Panc1 (cell line): ENCODE measurements at regions not wholly inside any gene's neighbourhood (a gene's known extent, or its start where the extent isn't known, plus 50 kb on each side); places are given as distances from the start of the nearest gene placed in this dataset.
"Not testable (repeated sequence)": the region's sequence is repeated elsewhere in the genome, so short reads cannot be mapped to it uniquely, and the experiment has no call there.

Experiments
- ATAC-seq: fragments of 200-7000 bp; cut with Tn5 transposase; 2 replicates; pipeline ENCODE4 v1.9.1; 2020; ENCODE audit warnings: mild to moderate bottlenecking, moderate library complexity
- BruUV-seq: library from RNA; stranded (reverse); fragments of 400-500 nt; replicated peaks from 2 replicates; lab custom pipeline; 2021; lab: Mats Ljungman, UMichigan
- CTCF ChIA-PET: fragments of 300-600 bp; sonication (Branson Sonifier 250); formaldehyde crosslinking; loops from one replicate; lab custom pipeline; 2022; ENCODE audit warnings: antibody characterized with exemption; lab: Charles Lee
- POLR2A ChIA-PET: fragments of 300-600 bp; sonication (Branson Sonifier 250); formaldehyde crosslinking; loops from one replicate; lab custom pipeline; 2022; ENCODE audit warnings: antibody characterized with exemption; lab: Charles Lee
- DNase-seq: peaks from one replicate; pipeline ENCODE4 v3.0.0-alpha.2; 2010; ENCODE audit warnings: low read depth, low spot score
- H3K27ac ChIP-seq: 2 replicates; pipeline ENCODE4 v1.5.1; 2011; ENCODE audit warnings: mild to moderate bottlenecking, low read length, inconsistent platforms
- H3K27me3 ChIP-seq: fragments of 200-500 bp; sonication (Bioruptor generic); 2 replicates; pipeline ENCODE4 v1.6.0; 2014; ENCODE audit warnings: low read length, inconsistent platforms; ENCODE audit not compliant: control insufficient read depth, insufficient read depth
- H3K36me3 ChIP-seq: fragments of 200-500 bp; sonication (Bioruptor generic); 2 replicates; pipeline ENCODE4 v1.5.1; 2014; ENCODE audit warnings: inconsistent platforms, mild to moderate bottlenecking, low read length, moderate library complexity; ENCODE audit not compliant: control insufficient read depth, insufficient read depth
- H3K4me1 ChIP-seq: 2 replicates; pipeline ENCODE4 v1.5.1; 2011; ENCODE audit warnings: inconsistent platforms, mild to moderate bottlenecking, low read length, moderate library complexity; ENCODE audit not compliant: control insufficient read depth, insufficient read depth
- H3K4me3 ChIP-seq, 2 experiments: 2 replicates each; pipeline ENCODE4 v1.5.1; 2011 to 2012; ENCODE audit warnings: low read depth in 2 of 2, low read length in 2 of 2, mild to moderate bottlenecking in 2 of 2, inconsistent platforms in 1 of 2, moderate library complexity in 1 of 2
- H3K9me3 ChIP-seq: fragments of 200-500 bp; sonication (Bioruptor generic); 2 replicates; pipeline ENCODE4 v1.5.1; 2014; ENCODE audit warnings: low read depth, mild to moderate bottlenecking, inconsistent platforms, low read length, moderate library complexity; ENCODE audit not compliant: control insufficient read depth, insufficient read depth
- CTCF ChIP-seq: fragments of 450-650 bp; IDR thresholded peaks from 2 replicates; pipeline ENCODE4 v1.5.1; 2017; ENCODE audit warnings: mild to moderate bottlenecking
- POLR2AphosphoS5 ChIP-seq: IDR thresholded peaks from 2 replicates; pipeline ENCODE4 v1.6.1; 2012; ENCODE audit warnings: mild to moderate bottlenecking, low read depth, low read length, moderate library complexity
- SIN3A ChIP-seq: IDR thresholded peaks from 2 replicates; pipeline ENCODE4 v1.6.1; 2012; ENCODE audit warnings: low read depth, mild to moderate bottlenecking, low read length, moderate library complexity, borderline replicate concordance; ENCODE audit not compliant: insufficient read depth
- TCF7L2 ChIP-seq: IDR thresholded peaks from 2 replicates; pipeline ENCODE4 v1.6.1; 2011; ENCODE audit warnings: mild to moderate bottlenecking, low read depth, low read length, inconsistent platforms
- in situ Hi-C: cut with HindIII; loops from 2 replicates; pipeline ENCODE4 v1.10.0; 2016; ENCODE audit warnings: low sequenced_read_pairs, low pct_unique_long_range_greater_than_20kb
- intact Hi-C: fragments of 100-400 bp; cut with micrococcal nuclease; formaldehyde crosslinking; loops from one replicate; pipeline ENCODE4 v1.10.0; 2022; ENCODE audit not compliant: unreplicated experiment
- TF ChIP-seq, protein P1 (sequence below), 2 experiments: IDR thresholded peaks; 2 replicates each; pipeline ENCODE4 v1.6.1; 2011 to 2012; ENCODE audit warnings: low read depth in 2 of 2, control low read depth in 1 of 2, low read length in 1 of 2, mild to moderate bottlenecking in 1 of 2, moderate library complexity in 1 of 2; ENCODE audit not compliant: insufficient read depth in 1 of 2

- Histone ChIP-seq H3K4me1 (no peaks in the 10 kb centered on the region), H3K27me3 (no peaks in the 10 kb centered on the region), H3K27ac (no peak overlapping the region), H3K9me3 (peaks cover 19% of the 10 kb centered on the region), H3K4me3 (no peak overlapping the region), H3K36me3 (no peaks in the 10 kb centered on the region)
- DNase-seq = no peak
- CTCF ChIA-PET = interaction anchor here (0.7 kb wide), 1 partner anchor 632 kb away, joined by 7 read pairs; no protein-coding TSS in a partner anchor
- in situ Hi-C loops (no loop called here), intact Hi-C loops (no loop called here)
- ATAC-seq = no peak
- BruUV-seq = no TSS peak
- POLR2A ChIA-PET = interaction anchor here (0.6 kb wide), 1 partner anchor 1102 kb away, joined by 4 read pairs; no protein-coding TSS in a partner anchor
- TF ChIP-seq POLR2AphosphoS5 (no peak), CTCF (no peak), TCF7L2 (no peak), SIN3A (no peak)
- TF ChIP-seq, protein P1, sequence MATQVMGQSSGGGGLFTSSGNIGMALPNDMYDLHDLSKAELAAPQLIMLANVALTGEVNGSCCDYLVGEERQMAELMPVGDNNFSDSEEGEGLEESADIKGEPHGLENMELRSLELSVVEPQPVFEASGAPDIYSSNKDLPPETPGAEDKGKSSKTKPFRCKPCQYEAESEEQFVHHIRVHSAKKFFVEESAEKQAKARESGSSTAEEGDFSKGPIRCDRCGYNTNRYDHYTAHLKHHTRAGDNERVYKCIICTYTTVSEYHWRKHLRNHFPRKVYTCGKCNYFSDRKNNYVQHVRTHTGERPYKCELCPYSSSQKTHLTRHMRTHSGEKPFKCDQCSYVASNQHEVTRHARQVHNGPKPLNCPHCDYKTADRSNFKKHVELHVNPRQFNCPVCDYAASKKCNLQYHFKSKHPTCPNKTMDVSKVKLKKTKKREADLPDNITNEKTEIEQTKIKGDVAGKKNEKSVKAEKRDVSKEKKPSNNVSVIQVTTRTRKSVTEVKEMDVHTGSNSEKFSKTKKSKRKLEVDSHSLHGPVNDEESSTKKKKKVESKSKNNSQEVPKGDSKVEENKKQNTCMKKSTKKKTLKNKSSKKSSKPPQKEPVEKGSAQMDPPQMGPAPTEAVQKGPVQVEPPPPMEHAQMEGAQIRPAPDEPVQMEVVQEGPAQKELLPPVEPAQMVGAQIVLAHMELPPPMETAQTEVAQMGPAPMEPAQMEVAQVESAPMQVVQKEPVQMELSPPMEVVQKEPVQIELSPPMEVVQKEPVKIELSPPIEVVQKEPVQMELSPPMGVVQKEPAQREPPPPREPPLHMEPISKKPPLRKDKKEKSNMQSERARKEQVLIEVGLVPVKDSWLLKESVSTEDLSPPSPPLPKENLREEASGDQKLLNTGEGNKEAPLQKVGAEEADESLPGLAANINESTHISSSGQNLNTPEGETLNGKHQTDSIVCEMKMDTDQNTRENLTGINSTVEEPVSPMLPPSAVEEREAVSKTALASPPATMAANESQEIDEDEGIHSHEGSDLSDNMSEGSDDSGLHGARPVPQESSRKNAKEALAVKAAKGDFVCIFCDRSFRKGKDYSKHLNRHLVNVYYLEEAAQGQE (IDR thresholded peaks at IDR 0.05; ENCODE audit: insufficient read depth in 1 of 2, low read depth in 2 of 2, low read length in 1 of 2) = no peak
Observed at GRCh38 chr6:155534678-155535077, 79.0 kb upstream of the NOX3 start.

DNA sequence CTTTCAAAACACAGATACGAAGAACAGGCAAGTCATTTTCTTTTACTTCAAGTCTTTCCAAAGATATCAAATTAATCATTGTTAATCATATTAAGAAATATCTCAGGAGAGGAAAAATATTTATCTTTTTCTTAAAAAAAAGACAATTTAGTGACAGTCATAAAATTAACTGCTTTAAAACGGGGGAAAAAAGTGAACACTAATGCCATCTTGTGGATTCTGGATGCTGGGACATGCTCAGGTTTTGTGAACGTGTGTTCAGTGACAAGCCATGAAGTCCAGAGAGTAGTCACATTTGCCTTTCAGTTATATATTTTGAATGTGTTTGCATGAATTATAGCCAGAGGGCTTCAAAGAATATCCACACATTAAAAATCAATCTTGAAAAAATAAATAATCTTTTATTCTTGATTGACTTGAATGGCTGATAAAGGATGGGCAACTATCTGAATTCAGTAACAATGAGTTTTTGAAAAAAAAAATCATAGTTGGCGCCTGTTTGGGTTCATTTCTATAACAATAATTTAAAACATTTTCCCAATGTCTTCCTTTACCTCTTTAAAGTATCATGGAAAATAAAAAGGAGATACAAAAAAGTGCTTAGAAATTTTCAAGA, 74.7 kb upstream of the NOX3 start:
- no peaks in the 10 kb centered on the region for H3K27me3 ChIP-seq
- DNase-seq = no peak
- CTCF ChIA-PET = no interaction called here
- no TSS peak for BruUV-seq
- POLR2A ChIA-PET = no interaction called here
- in situ Hi-C loops = no loop called here
- no peaks in the 10 kb centered on the region for H3K4me1 ChIP-seq
- peak; percentile 76; the same call in 1 of the 2 replicates for ATAC-seq
- H3K4me3 ChIP-seq = no peak overlapping the region
- no peaks in the 10 kb centered on the region for H3K36me3 ChIP-seq
- TF ChIP-seq SIN3A (no peak), TCF7L2 (no peak), CTCF (peak; percentile 77; the same call in 1 of the 2 replicates)
- TF ChIP-seq, protein P1 (IDR thresholded peaks at IDR 0.05; ENCODE audit: insufficient read depth in 1 of 2, low read depth in 2 of 2, low read length in 1 of 2) = no peak
- H3K27ac ChIP-seq = no peak overlapping the region
- H3K9me3 ChIP-seq = peaks cover 15% of the 10 kb centered on the region
- intact Hi-C loops = loop anchor here (2.0 kb wide), 1 partner anchor 204 kb away; no protein-coding TSS in a partner anchor

DNA sequence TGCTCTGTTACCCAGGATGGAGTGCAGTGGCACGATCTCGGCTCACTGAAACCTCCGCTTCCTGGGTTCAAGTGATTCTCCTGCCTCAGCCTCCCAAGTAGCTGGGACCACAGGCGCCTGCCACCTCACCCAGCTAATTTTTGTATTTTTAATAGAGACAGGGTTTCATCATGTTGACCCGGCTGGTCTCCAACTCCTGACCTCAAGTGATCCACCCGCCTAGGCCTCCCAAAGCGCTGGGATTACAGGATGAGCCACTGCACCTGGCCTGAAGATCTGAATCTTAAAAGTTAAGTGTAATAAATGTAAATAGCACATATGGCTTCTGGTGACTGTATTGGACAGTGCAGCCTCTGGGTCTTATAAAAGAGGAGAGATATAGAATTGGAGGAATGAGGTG, 74.2 kb upstream of the NOX3 start:
- intact Hi-C loops = loop anchor here (2.0 kb wide), 1 partner anchor 203 kb away; no protein-coding TSS in a partner anchor
- H3K9me3 ChIP-seq = peaks cover 11% of the 10 kb centered on the region
- H3K27me3 ChIP-seq, in situ Hi-C loops, DNase-seq, H3K4me1 ChIP-seq, H3K36me3 ChIP-seq, POLR2A ChIA-PET, H3K4me3 ChIP-seq, BruUV-seq, CTCF ChIA-PET, H3K27ac ChIP-seq: not testable (repeated sequence)
- peak; percentile 48 for ATAC-seq
